ENCODE measurements at regions not wholly inside any gene's neighbourhood (a gene's known extent, or its start where the extent isn't known, plus 50 kb on each side); places are given as distances from the start of the nearest gene placed in this dataset.
"Not testable (repeated sequence)": the region's sequence is repeated elsewhere in the genome, so short reads cannot be mapped to it uniquely, and the experiment has no call there.

DNA sequence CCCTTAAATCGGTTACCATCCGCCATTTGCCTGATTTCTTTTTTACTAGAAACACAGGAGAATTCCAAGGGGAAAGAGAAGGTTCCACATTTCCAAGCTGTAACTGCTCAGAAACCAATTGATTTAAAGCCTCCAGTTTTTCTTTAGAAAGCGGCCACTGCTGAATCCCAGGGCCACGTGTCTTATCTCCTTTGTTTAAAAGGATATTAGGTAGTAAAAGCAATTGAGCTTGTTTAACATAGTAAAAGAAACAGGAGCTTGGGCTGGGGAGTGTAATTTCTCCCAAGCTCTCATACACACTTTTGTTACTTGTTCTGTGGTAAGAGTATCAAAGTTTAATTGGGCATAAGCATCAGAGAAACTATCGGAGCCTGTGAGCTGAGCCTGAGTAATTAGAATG is 180.0 kb downstream of the OTOP1 start:
- peak in 1 of 11 donors; percentile 13 for DNase-seq (ENCODE audit: extremely low read depth in 1 of 11, low read depth in 9 of 11, low spot score in 4 of 11)

DNA sequence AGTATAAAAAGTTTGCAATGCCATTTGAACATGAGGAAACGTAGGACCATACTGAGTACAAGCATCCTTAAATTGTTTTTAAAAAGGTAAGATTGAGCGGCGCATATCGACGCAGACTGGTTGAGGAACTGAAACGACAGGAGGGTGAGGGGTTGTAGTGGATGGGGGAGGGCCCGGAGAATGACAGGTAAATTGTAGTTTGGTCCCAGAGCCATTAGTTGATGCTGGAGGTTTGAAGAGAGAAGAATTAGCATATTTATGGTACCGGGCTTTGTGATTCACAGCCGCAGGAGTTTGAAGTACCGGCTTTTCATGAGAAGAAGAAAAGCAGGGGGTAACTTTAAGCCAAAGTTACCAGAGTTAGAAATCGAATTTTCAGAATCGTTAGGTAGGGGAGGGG is 179.5 kb downstream of the OTOP1 start:
- not testable (repeated sequence) for DNase-seq (ENCODE audit: extremely low read depth in 1 of 11, low read depth in 9 of 11, low spot score in 4 of 11)

DNA sequence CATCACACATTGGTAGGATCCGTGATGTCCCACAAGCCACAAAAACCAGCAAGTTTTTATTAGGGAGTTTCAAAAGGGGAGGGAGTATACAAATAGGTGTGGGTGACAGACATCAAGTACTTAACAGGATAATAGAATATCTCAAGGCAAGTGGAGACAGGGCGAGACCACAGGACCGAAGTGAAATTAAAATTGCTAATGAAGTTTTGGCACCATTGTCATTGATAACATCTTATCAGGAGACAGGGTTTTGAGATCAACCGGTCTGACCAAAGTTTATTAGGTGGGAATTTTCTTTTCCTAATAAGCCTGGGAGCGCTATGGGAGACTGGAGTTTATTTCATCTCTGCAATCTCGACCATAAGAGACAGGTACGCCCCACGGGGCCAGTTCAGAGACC is 178.5 kb downstream of the OTOP1 start:
- not testable (repeated sequence) for DNase-seq (ENCODE audit: extremely low read depth in 1 of 11, low read depth in 9 of 11, low spot score in 4 of 11)

DNA sequence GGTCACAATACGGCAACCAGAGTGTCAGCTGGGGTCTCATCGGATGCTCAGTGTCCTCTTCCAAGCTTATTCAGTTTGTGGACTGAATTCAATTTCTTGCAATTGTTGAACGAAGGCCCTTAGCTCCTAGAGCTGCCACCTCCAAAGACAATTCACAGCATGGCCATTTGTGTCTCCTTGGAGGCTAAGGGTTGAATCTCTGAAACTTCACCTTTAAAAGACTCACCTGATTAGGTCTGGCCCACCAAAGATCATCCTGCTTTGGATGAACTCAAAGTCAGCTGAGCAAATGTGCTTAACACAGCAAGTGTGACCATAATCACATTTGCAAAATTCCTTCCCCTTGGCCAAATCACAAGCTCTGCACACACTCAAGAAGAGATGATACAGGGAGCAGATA is 175.9 kb downstream of the OTOP1 start:
- DNase-seq (ENCODE audit: extremely low read depth in 1 of 11, low read depth in 9 of 11, low spot score in 4 of 11): not testable (repeated sequence)

DNA sequence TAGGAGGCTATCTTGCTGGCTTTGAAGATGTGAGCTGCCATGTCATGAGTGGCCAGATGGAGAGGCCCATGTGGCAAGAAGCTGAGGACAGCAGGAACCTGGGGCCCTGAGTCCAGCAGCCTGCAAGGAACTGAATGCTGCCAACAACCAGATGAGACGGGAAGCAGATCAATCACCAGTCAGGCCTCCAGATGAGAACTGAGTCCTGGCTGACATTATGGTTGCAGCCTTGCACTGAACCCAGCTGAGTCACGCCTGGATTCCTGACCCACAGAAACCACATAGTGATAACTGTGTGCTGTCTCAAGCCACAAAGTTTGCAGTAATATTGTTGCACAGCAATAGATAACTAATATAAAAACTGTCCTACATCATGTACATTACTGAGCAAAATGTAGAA is 173.8 kb downstream of the OTOP1 start:
- DNase-seq (ENCODE audit: extremely low read depth in 1 of 11, low read depth in 9 of 11, low spot score in 4 of 11): not testable (repeated sequence)

DNA sequence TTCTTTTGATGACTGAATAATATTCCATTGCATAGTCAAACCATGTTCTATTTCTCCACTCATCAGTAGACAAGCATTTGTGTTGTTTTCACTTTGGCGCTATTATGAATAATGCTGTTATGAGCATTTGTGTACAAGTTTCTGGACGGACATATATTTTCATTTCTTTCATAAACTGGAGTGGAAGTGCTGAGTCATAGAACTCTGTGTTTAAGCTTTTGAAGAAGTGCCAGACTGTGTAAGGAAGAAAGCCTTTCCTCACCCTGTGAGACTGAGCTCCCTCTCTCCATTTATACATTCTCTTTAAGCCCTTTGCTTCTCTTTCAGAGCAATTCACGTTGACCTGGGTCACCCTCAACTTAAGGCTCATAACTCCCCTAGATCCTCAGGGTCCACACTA is 169.5 kb downstream of the OTOP1 start:
- DNase-seq (ENCODE audit: extremely low read depth in 1 of 11, low read depth in 9 of 11, low spot score in 4 of 11): not testable (repeated sequence)

DNA sequence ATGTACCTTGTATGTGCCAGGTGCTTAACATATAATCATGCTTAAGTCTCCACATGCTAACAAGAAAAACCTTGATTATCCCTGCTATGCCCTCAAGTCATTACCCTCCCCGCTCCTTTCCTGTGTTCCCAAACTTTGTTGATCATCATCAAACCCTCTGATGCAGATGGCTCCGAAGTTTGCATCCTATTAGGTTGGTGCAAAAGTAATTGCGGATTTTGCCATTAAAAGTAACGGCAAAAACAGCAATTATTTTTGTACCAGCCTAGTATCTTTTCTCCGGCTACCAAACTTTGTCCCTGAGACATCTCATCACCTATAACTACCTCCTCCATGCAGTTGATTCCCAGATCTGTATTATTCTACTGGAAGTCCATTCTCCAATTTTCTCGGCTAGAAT is 142.6 kb downstream of the OTOP1 start:
- DNase-seq (ENCODE audit: extremely low read depth in 1 of 11, low read depth in 9 of 11, low spot score in 4 of 11): not testable (repeated sequence)

DNA sequence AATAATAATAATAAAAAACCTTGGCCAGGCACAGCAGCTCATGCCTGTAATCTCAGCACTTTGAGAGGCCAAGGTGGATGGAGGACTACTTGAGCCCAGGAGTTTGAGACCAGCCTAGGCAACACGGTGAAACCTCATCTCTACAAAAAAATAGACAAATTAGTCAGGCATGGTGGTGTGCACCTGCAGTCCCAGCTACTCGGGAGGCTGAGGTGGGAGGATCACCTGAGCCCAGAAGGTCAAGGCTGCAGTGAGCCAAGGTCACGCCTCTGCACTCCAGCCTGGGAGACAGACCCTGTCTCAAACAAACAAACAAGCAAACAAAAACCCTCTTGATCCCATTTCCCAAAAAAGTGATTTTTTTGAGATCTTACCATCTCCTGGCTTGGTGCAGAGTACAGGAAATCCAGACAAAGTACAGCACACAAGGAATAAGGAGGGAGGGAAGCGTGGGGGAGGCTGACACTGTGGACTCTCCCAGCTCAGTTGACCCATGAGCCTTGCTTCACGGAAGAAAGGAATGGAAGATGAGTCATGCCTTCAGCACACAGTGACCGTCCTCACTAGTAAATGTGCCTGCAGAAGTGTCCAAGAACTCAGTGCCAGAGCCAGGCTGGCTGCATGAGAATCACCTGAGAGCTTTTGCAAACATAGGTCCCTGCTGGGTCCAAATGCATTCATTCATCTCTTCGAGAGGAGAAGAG is 136.9 kb downstream of the OTOP1 start:
- peak in 1 of 11 donors; percentile 3 for DNase-seq (ENCODE audit: extremely low read depth in 1 of 11, low read depth in 9 of 11, low spot score in 4 of 11)

DNA sequence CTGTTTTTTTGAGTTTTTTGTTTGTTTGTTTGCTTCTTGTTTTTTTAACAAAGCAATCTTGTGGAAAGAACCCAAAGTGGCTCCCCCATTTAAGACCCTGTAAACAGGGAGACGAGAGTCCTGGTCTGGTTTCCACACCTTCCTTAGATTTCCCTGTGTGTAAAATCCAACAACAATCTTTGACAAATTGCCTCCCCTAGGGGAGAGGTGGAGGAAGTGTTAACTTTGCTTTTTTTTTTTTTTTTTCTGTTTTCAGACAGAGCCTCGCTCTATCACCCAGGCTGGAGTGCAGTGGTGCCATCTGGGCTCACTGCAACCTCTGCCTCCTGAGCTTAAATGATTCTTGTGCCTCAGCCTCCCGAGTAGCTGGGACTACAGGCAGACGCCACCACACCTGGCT is 136.0 kb downstream of the OTOP1 start:
- not testable (repeated sequence) for DNase-seq (ENCODE audit: extremely low read depth in 1 of 11, low read depth in 9 of 11, low spot score in 4 of 11)

DNA sequence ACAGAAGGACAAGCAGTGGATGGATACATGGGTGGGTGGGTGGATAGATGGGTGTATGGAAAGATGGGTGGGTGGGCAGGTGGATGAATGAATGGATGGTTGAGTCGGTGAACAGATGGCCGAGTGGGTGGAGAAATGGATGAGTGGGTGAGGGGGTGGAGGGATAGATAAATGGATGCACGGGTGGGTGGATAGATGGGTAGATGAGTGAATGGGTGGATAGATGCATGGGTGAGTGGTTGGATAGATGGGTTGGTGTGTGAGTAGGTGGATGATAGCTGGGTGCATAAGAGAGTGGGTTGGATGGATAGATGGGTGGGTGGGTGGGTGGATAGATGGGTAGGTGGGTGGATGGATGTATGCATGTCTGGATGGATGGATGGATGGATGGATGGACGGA is 134.6 kb downstream of the OTOP1 start:
- not testable (repeated sequence) for DNase-seq (ENCODE audit: extremely low read depth in 1 of 11, low read depth in 9 of 11, low spot score in 4 of 11)

DNA sequence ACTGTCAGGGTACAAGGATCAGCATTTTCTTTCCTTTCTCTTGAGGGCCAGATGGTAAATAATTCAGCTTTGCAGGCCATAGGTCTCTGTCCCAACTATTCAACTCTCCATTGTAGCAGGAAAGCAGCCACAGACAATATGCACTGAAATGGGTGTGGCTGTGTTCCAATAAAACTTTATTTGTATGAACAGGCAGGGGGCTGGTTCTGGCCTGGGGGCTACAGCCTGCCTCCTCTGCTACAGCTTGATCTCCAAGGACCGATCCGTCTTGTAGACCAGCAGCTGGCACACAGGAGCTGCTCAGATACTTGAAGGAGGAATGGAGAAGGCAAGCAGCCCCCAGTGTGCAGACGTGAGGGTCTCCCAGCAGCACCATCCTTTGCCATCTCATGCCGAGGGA is 127.1 kb downstream of the OTOP1 start:
- DNase-seq (ENCODE audit: extremely low read depth in 1 of 11, low read depth in 9 of 11, low spot score in 4 of 11): not testable (repeated sequence)

DNA sequence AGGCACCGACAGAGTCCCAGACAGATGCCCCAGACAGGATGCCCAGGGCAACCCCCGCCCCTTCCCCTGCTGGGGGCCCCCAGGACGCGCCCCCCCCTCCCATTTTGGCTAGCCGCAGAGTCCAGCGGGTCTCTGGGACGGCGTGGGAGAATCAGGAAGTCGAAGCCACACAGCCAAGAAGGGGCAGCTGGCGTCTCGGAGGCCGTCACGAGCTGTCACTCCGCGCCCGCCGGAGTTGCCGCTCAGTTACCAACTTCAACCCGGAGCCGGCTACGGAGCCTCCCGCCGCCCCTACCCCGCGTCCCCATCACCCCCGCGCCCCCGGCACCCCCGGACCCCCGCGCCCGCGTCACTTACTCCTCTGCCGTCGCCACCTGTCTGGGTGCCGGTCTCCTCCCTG is 119.8 kb downstream of the OTOP1 start:
- peak in 2 of 11 donors; percentile 3 for DNase-seq (ENCODE audit: extremely low read depth in 1 of 11, low read depth in 9 of 11, low spot score in 4 of 11)

DNA sequence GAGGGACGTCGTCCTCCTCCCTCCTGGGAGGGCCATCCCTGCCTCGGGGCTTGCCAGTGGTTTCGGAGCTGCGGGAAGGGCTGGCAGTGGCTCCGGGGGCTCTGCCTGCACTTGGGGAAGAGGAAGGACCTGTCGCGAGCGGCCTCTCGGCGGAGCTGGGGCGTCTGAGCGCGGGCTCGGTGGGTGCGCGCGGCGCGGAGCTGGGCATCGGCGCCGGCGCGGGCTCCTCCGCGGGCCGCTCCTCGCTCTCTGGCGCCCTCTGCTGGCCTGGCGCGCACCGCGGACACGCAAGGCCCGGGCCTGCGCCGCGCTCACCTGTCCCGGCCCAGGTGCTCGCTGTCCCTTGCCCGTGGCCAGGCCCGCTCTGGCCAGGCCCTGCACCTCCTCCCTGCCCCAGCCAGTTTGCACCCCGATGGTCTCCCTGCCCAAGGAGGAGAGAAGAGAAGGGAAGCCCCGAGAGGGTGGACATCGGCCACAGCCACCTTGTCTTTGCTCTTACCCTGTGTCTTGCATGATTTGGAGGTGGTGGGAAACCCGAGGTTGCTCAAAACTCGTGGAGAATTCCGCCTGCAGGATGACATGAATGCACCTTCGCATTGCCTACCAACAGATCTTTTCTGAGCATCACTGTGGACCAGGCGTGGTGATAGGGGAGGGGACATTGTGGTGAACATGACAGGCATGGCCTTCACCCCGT is 119.2 kb downstream of the OTOP1 start:
- peak in 9 of 11 donors; percentile 20 to 65 (median 51) for DNase-seq (ENCODE audit: extremely low read depth in 1 of 11, low read depth in 9 of 11, low spot score in 4 of 11)

DNA sequence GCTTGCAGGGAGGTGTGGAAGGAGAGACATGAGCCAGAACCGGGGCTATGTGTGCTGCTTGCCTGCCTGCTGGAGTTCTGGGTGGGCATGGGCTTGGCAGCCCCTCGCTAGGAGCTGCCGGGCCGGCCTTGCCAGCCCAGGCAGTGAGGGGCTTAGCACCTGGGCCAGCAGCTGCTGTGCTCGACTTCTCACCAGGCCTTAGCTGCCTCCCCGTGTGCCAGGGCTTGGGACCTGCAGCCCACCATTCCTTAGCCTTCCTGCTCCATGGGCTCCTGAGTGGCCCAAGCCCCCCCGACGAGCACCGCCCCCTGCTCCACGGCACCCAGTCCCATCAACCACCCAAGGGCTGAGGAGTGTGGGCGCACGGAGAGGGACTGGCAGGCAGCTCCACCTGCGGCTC is 111.3 kb downstream of the OTOP1 start:
- DNase-seq (ENCODE audit: extremely low read depth in 1 of 11, low read depth in 9 of 11, low spot score in 4 of 11): not testable (repeated sequence)

DNA sequence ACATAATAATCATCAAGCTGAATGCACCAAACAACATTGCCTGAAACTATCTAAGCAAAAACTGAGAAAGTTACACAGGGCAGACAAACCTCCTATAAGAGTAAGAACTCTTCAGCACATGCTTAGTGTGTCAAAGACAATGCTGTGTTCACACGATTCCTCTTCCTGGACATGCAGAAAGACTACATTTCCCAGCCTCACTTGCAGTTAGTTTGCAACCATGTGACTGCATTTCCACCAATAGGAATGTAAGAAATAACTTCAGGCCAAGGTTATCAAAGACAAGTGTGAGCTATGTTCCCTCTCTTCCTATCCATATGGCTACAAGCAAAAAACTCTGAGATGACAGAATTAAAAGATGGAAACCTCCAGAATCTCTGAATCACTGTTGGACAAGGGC is 109.8 kb downstream of the OTOP1 start:
- DNase-seq (ENCODE audit: extremely low read depth in 1 of 11, low read depth in 9 of 11, low spot score in 4 of 11): not testable (repeated sequence)

DNA sequence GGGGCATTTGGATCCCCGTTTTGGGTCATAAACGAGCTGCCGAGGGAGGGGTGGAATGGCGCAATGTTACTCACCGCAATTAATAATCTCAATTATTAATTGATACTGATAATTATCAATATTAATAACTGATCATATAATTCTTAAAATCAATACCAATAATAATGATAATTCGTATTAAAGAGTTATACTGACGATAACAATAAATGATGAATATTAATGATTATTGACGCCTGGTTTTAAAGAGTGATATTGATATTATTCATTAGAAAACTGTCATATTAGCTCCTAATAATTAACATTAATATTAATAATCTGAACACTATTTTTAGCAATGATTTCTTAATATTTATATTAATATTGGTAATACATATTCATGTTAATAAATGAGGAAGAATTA is 92.4 kb downstream of the OTOP1 start:
- not testable (repeated sequence) for DNase-seq (ENCODE audit: extremely low read depth in 1 of 11, low read depth in 9 of 11, low spot score in 4 of 11)

DNA sequence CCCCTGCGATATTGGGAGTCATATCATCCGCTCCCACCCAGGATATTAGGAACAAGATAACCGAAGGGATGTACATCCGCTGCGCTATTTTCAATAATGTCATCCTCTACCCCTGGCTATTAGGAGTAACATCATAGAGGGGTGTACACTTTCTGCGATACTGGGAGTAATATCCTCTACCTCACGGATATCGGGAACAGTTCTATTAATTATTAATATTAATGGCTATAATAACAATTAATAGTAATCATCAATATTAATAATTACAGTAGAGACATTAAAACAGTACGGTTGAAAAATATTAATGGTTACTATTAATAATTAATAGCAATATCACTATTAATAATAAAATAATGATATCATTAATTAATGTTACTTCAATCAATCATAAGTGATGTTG is 90.1 kb downstream of the OTOP1 start:
- not testable (repeated sequence) for DNase-seq (ENCODE audit: extremely low read depth in 1 of 11, low read depth in 9 of 11, low spot score in 4 of 11)

All from renal cortex interstitium (tissue), 11 donors.